HEK293 (cell line): ENCODE measurements at regions not wholly inside any gene's neighbourhood (a gene's known extent, or its start where the extent isn't known, plus 50 kb on each side); places are given as distances from the start of the nearest gene placed in this dataset.

Source experiments
- CTCF ChIA-PET: fragments of 350-600 bp; formaldehyde crosslinking; extraction: SDS; loops from one replicate; lab custom pipeline; 2021; ENCODE audit warnings: antibody characterized with exemption; lab: Yijun Ruan, JAX
- POLR2A ChIA-PET: fragments of 300-600 bp; formaldehyde crosslinking; extraction: SDS; loops from one replicate; lab custom pipeline; 2020; ENCODE audit warnings: antibody characterized with exemption, inconsistent platforms; lab: Yijun Ruan, JAX
- H3K27ac ChIP-seq: fragments of 200-500 bp; sonication (Bioruptor generic); 2 replicates; pipeline ENCODE4 v1.5.1; 2014; ENCODE audit warnings: low read depth, low read length, control low read depth, inconsistent platforms; ENCODE audit errors: extremely low read depth
- H3K36me3 ChIP-seq, 2 experiments: fragments of 200-500 bp in 1 of 2; sonication (Bioruptor generic) in 1 of 2; 1 replicate in 1 of 2; 2 replicates in 1 of 2; pipeline ENCODE4 v1.5.1; 2014 to 2017; ENCODE audit warnings: inconsistent platforms in 2 of 2, low read length in 2 of 2; ENCODE audit not compliant: control insufficient read depth in 2 of 2, insufficient read depth in 1 of 2
- H3K4me1 ChIP-seq: fragments of 200-500 bp; sonication (Bioruptor generic); 2 replicates; pipeline ENCODE4 v1.5.1; 2014; ENCODE audit warnings: mild to moderate bottlenecking, low read length, inconsistent platforms; ENCODE audit not compliant: control insufficient read depth, insufficient read depth
- H3K4me3 ChIP-seq: 2 replicates; pipeline ENCODE4 v1.5.1; 2011; ENCODE audit warnings: low read depth, mild to moderate bottlenecking, control low read depth, low read length, moderate library complexity
- H3K9me3 ChIP-seq: fragments of 200-500 bp; sonication (Bioruptor generic); 2 replicates; pipeline ENCODE4 v1.5.1; 2014; ENCODE audit warnings: low read depth, low read length, inconsistent platforms; ENCODE audit not compliant: control insufficient read depth, insufficient read depth
- BCL11B ChIP-seq: fragments of 450-650 bp; formaldehyde crosslinking; IDR thresholded peaks from 2 replicates; pipeline ENCODE4 v1.5.1; 2016; ENCODE audit warnings: low read depth, missing biosample characterization, missing genetic modification characterization
- MEIS1 ChIP-seq: sonication (generic); formaldehyde crosslinking; IDR thresholded peaks from 2 replicates; pipeline ENCODE4 v1.8.1; 2022; ENCODE audit warnings: missing genetic modification reagents, mild to moderate bottlenecking, borderline replicate concordance
- OSR2 ChIP-seq: fragments of 450-650 bp; formaldehyde crosslinking; IDR thresholded peaks from 2 replicates; pipeline ENCODE4 v1.5.1; 2016; ENCODE audit warnings: missing biosample characterization, missing genetic modification characterization
- SETDB1 ChIP-seq: IDR thresholded peaks from one replicate; pipeline ENCODE4 v1.6.1; 2017; ENCODE audit warnings: mild to moderate bottlenecking, low read length, moderate library complexity, mixed read lengths; ENCODE audit not compliant: insufficient read length
- ZBTB7A ChIP-seq: fragments of 450-650 bp; formaldehyde crosslinking; IDR thresholded peaks from 2 replicates; pipeline ENCODE4 v1.5.1; 2016; ENCODE audit warnings: low read depth, missing biosample characterization, missing genetic modification characterization
- ZFP41 ChIP-seq: fragments of 450-650 bp; formaldehyde crosslinking; IDR thresholded peaks from 2 replicates; pipeline ENCODE4 v1.5.1; 2016; ENCODE audit warnings: missing biosample characterization, missing genetic modification characterization, borderline replicate concordance
- ZNF157 ChIP-seq: fragments of 450-650 bp; formaldehyde crosslinking; IDR thresholded peaks from 2 replicates; pipeline ENCODE4 v1.5.1; 2016; ENCODE audit warnings: missing biosample characterization, missing genetic modification characterization
- ZNF221 ChIP-seq: fragments of 450-650 bp; formaldehyde crosslinking; IDR thresholded peaks from 2 replicates; pipeline ENCODE4 v1.5.1; 2017; ENCODE audit warnings: missing biosample characterization, missing genetic modification characterization, borderline replicate concordance
- ZNF248 ChIP-seq: fragments of 450-650 bp; formaldehyde crosslinking; IDR thresholded peaks from 2 replicates; pipeline ENCODE4 v1.5.1; 2017; ENCODE audit warnings: missing biosample characterization, missing genetic modification characterization
- ZNF274 ChIP-seq, 2 experiments: fragments of 200-500 bp in 1 of 2; fragments of 450-650 bp in 1 of 2; sonication (Bioruptor generic) in 1 of 2; formaldehyde crosslinking in 1 of 2; IDR thresholded peaks; 2 replicates each; pipeline versions ENCODE4 v1.5.1 to v1.6.1; 2014 to 2016; ENCODE audit warnings: borderline replicate concordance in 1 of 2, inconsistent platforms in 1 of 2, low read length in 1 of 2, missing biosample characterization in 1 of 2, missing genetic modification characterization in 1 of 2
- ZNF335 ChIP-seq: fragments of 450-650 bp; formaldehyde crosslinking; conservative IDR thresholded peaks from 2 replicates; pipeline ENCODE4 v1.5.1; 2016; ENCODE audit warnings: missing biosample characterization, missing genetic modification characterization
- ZNF404 ChIP-seq: fragments of 450-650 bp; formaldehyde crosslinking; IDR thresholded peaks from 2 replicates; pipeline ENCODE4 v1.5.1; 2017; ENCODE audit warnings: missing biosample characterization, missing genetic modification characterization
- ZNF488 ChIP-seq: fragments of 450-650 bp; formaldehyde crosslinking; IDR thresholded peaks from 2 replicates; pipeline ENCODE4 v1.5.1; 2016; ENCODE audit warnings: missing biosample characterization, missing genetic modification characterization
- ZNF510 ChIP-seq: fragments of 450-650 bp; formaldehyde crosslinking; IDR thresholded peaks from 2 replicates; pipeline ENCODE4 v1.5.1; 2018; ENCODE audit warnings: mild to moderate bottlenecking, missing genetic modification characterization, missing biosample characterization; ENCODE audit not compliant: insufficient replicate concordance
- ZNF571 ChIP-seq: fragments of 450-650 bp; formaldehyde crosslinking; IDR thresholded peaks from 2 replicates; pipeline ENCODE4 v1.5.0; 2017; ENCODE audit warnings: missing biosample characterization, missing genetic modification characterization
- ZNF670 ChIP-seq: fragments of 450-650 bp; formaldehyde crosslinking; IDR thresholded peaks from 2 replicates; pipeline ENCODE4 v1.5.1; 2016; ENCODE audit warnings: missing biosample characterization, missing genetic modification characterization, low read depth
- ZNF677 ChIP-seq: fragments of 450-650 bp; IDR thresholded peaks from 2 replicates; pipeline ENCODE4 v1.5.0; 2018; ENCODE audit warnings: missing biosample characterization, mild to moderate bottlenecking, missing genetic modification characterization, moderate library complexity
- ZNF792 ChIP-seq: fragments of 450-650 bp; formaldehyde crosslinking; IDR thresholded peaks from 2 replicates; pipeline ENCODE4 v1.5.1; 2016; ENCODE audit warnings: missing biosample characterization, missing genetic modification characterization
- ZNF830 ChIP-seq: fragments of 450-650 bp; IDR thresholded peaks from 2 replicates; pipeline ENCODE4 v1.5.0; 2018; ENCODE audit warnings: missing biosample characterization, missing genetic modification characterization, low read depth, mild to moderate bottlenecking, moderate library complexity
- ZSCAN16 ChIP-seq: fragments of 450-650 bp; formaldehyde crosslinking; IDR thresholded peaks from 2 replicates; pipeline ENCODE4 v1.5.1; 2016; ENCODE audit warnings: missing biosample characterization, missing genetic modification characterization
- TF ChIP-seq, protein P1 (sequence below): fragments of 450-650 bp; formaldehyde crosslinking; IDR thresholded peaks from 2 replicates; pipeline ENCODE4 v1.5.1; 2016; ENCODE audit warnings: missing biosample characterization, missing genetic modification characterization
- TF ChIP-seq, protein P2 (sequence below): fragments of 450-650 bp; formaldehyde crosslinking; IDR thresholded peaks from 2 replicates; pipeline ENCODE4; 2016; ENCODE audit warnings: missing biosample characterization, missing genetic modification characterization

GRCh38 chr1:170291516-170291915, 145.8 kb downstream of the NTMT2 start:
- Histone ChIP-seq H3K27ac (no peak overlapping the region), H3K9me3 (no peaks in the 10 kb centered on the region), H3K4me3 (no peak overlapping the region), H3K36me3 (no peaks in the 10 kb centered on the region), H3K4me1 (no peaks in the 10 kb centered on the region)
- CTCF ChIA-PET: interaction anchor here (0.7 kb wide), 1 partner anchor 19 kb away, joined by 3 read pairs; no protein-coding TSS in a partner anchor
- TF ChIP-seq SETDB1 (no peak), ZNF274 (IDR thresholded peaks at IDR 0.05; ENCODE audit: low read length) (no peak), ZNF274 (tag by site-specific recombination; IDR thresholded peaks at IDR 0.05; ENCODE audit: borderline replicate concordance) (no peak), ZNF677 (tag by site-specific recombination) (no peak), ZFP41 (tag by site-specific recombination) (no peak), ZNF830 (tag by site-specific recombination) (no peak), ZNF792 (tag by site-specific recombination) (no peak)
- TF ChIP-seq, protein P1, sequence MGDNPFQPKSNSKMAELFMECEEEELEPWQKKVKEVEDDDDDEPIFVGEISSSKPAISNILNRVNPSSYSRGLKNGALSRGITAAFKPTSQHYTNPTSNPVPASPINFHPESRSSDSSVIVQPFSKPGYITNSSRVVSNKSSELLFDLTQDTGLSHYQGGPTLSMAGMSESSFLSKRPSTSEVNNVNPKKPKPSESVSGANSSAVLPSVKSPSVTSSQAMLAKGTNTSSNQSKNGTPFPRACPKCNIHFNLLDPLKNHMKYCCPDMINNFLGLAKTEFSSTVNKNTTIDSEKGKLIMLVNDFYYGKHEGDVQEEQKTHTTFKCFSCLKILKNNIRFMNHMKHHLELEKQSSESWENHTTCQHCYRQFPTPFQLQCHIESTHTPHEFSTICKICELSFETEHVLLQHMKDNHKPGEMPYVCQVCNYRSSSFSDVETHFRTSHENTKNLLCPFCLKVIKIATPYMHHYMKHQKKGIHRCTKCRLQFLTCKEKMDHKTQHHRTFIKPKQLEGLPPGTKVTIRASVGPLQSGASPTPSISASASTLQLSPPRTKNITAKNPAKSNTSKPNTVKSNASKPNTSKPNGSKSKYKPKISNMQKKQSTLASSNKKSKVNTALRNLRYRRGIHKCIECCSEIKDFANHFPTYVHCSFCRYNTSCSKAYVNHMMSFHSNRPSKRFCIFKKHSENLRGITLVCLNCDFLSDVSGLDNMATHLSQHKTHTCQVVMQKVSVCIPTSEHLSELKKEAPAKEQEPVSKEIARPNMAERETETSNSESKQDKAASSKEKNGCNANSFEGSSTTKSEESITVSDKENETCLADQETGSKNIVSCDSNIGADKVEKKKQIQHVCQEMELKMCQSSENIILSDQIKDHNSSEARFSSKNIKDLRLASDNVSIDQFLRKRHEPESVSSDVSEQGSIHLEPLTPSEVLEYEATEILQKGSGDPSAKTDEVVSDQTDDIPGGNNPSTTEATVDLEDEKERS (tag by site-specific recombination): no peak
- POLR2A ChIA-PET: no interaction called here

GRCh38 chr1:170296211-170296610, 150.5 kb downstream of the NTMT2 start:
- Histone ChIP-seq H3K4me1 (no peaks in the 10 kb centered on the region), H3K9me3 (no peaks in the 10 kb centered on the region), H3K36me3 (no peaks in the 10 kb centered on the region), H3K4me3 (no peak overlapping the region), H3K27ac (no peak overlapping the region)
- ChIA-PET CTCF (no interaction called here), POLR2A (no interaction called here)
- TF ChIP-seq ZSCAN16 (no peak), ZNF221 (tag by site-specific recombination) (no peak), ZNF488 (tag by site-specific recombination) (no peak), ZNF404 (no peak), ZNF248 (tag by site-specific recombination) (no peak)
- TF ChIP-seq, all 188 proteins: peak for 0

GRCh38 chr1:170296642-170297041, 150.9 kb downstream of the NTMT2 start:
- Histone ChIP-seq H3K4me3 (no peak overlapping the region), H3K9me3 (no peaks in the 10 kb centered on the region), H3K36me3 (no peaks in the 10 kb centered on the region), H3K4me1 (no peaks in the 10 kb centered on the region), H3K27ac (no peak overlapping the region)
- ChIA-PET POLR2A (no interaction called here), CTCF (interaction anchor here (0.6 kb wide), 1 partner anchor 377 kb away, joined by 4 read pairs; no protein-coding TSS in a partner anchor)
- TF ChIP-seq ZNF670 (tag by site-specific recombination): no peak
- TF ChIP-seq, protein P1 (tag by site-specific recombination): no peak
- no peak for TF ChIP-seq ZNF335 (tag by site-specific recombination)
- no peak for TF ChIP-seq ZNF571 (tag by site-specific recombination)
- no peak for TF ChIP-seq MEIS1 (CRISPR knock-in tag)
- TF ChIP-seq, protein P2, sequence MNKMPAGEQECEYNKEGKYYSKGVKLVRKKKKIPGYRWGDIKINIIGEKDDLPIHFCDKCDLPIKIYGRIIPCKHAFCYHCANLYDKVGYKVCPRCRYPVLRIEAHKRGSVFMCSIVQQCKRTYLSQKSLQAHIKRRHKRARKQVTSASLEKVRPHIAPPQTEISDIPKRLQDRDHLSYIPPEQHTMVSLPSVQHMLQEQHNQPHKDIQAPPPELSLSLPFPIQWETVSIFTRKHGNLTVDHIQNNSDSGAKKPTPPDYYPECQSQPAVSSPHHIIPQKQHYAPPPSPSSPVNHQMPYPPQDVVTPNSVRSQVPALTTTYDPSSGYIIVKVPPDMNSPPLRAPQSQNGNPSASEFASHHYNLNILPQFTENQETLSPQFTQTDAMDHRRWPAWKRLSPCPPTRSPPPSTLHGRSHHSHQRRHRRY (tag by site-specific recombination): no peak
- TF ChIP-seq ZBTB7A: no peak
- TF ChIP-seq ZNF157: no peak
- no peak for TF ChIP-seq BCL11B
- no peak for TF ChIP-seq ZNF510 (tag by site-specific recombination)
- no peak for TF ChIP-seq OSR2 (tag by site-specific recombination)
